GM23338 (cell line): ENCODE measurements at regions not wholly inside any gene's neighbourhood (a gene's known extent, or its start where the extent isn't known, plus 50 kb on each side); places are given as distances from the start of the nearest gene placed in this dataset.

ENCODE experiments used
- ATAC-seq: fragments of 200-7000 bp; cut with Tn5 transposase; 3 replicates; pipeline ENCODE4 v1.9.1; 2020
- DNase-seq: peaks from one replicate; pipeline ENCODE4 v3.0.0-alpha.2; 2015; ENCODE audit warnings: low spot score
- H2AFZ ChIP-seq: fragments of 200-600 bp; sonication (generic); 2 replicates; pipeline ENCODE4 v1.8.0; 2016; ENCODE audit warnings: antibody characterized with exemption, mild to moderate bottlenecking, moderate library complexity
- H3F3A ChIP-seq: fragments of 200-600 bp; sonication (generic); replicated peaks from 2 replicates; pipeline ENCODE4 v1.8.0; 2017; ENCODE audit warnings: antibody characterized with exemption, mixed run types, low read depth
- H3K27ac ChIP-seq: fragments of 200-600 bp; sonication (generic); 2 replicates; pipeline ENCODE4 v1.6.1; 2016; ENCODE audit warnings: low read depth
- H3K27me3 ChIP-seq: fragments of 200-600 bp; sonication (generic); 2 replicates; pipeline ENCODE4 v1.8.0; 2016; ENCODE audit warnings: mild to moderate bottlenecking, mixed run types, moderate library complexity; ENCODE audit not compliant: insufficient read depth
- H3K36me3 ChIP-seq: fragments of 200-600 bp; sonication (generic); 2 replicates; pipeline ENCODE4 v1.8.0; 2016; ENCODE audit warnings: mild to moderate bottlenecking; ENCODE audit not compliant: insufficient read depth
- H3K4me1 ChIP-seq: fragments of 200-600 bp; sonication (generic); 2 replicates; pipeline ENCODE4 v1.8.0; 2016; ENCODE audit warnings: mild to moderate bottlenecking, moderate library complexity; ENCODE audit not compliant: insufficient read depth
- H3K4me2 ChIP-seq: fragments of 200-600 bp; sonication (generic); 2 replicates; pipeline ENCODE4 v1.7.1; 2017; ENCODE audit warnings: mixed run types
- H3K4me3 ChIP-seq: fragments of 200-600 bp; sonication (generic); 2 replicates; pipeline ENCODE4 v1.6.1; 2016; ENCODE audit warnings: mixed run types
- H3K79me2 ChIP-seq: fragments of 200-600 bp; sonication (generic); replicated peaks from 2 replicates; pipeline ENCODE4 v1.8.0; 2017; ENCODE audit warnings: mild to moderate bottlenecking; ENCODE audit not compliant: insufficient read depth
- H3K9me2 ChIP-seq: fragments of 200-600 bp; sonication (generic); 2 replicates; pipeline ENCODE4 v1.8.0; 2017; ENCODE audit not compliant: insufficient read depth
- H4K20me1 ChIP-seq: fragments of 200-600 bp; sonication (generic); replicated peaks from 2 replicates; pipeline ENCODE4 v1.8.0; 2017; ENCODE audit warnings: mild to moderate bottlenecking; ENCODE audit not compliant: insufficient read depth
- H3K27ac Mint-ChIP-seq: 2 replicates; pipeline ENCODE4 v1.8.0; 2020; ENCODE audit warnings: inconsistent platforms, mild to moderate bottlenecking, moderate library complexity, mixed read lengths
- H3K27me3 Mint-ChIP-seq: 3 replicates; pipeline ENCODE4 v1.8.0; 2022; ENCODE audit warnings: low read depth, mild to moderate bottlenecking, moderate library complexity, mixed read lengths, inconsistent platforms; ENCODE audit not compliant: insufficient read depth, poor library complexity
- H3K36me3 Mint-ChIP-seq: 3 replicates; pipeline ENCODE4 v1.8.0; 2021; ENCODE audit warnings: low read depth, mild to moderate bottlenecking, inconsistent platforms, moderate library complexity, mixed read lengths
- H3K4me1 Mint-ChIP-seq: 3 replicates; pipeline ENCODE4 v1.8.0; 2020; ENCODE audit warnings: mild to moderate bottlenecking, inconsistent platforms, mixed read lengths
- H3K4me3 Mint-ChIP-seq: 3 replicates; pipeline ENCODE4 v1.8.0; 2021; ENCODE audit warnings: moderate library complexity, mild to moderate bottlenecking, inconsistent platforms, mixed read lengths
- H3K9me3 Mint-ChIP-seq: 3 replicates; pipeline ENCODE4 v1.8.0; 2020; ENCODE audit warnings: moderate library complexity, mild to moderate bottlenecking, inconsistent platforms, mixed read lengths
- CTCF ChIP-seq, 2 experiments: fragments of 200-600 bp in 1 of 2; sonication (generic) in 1 of 2; conservative IDR thresholded peaks; 2 replicates each; pipeline versions ENCODE4 v1.5.1 to v1.6.1; 2016 to 2017; ENCODE audit warnings: antibody characterized with exemption in 2 of 2, low read depth in 2 of 2, mild to moderate bottlenecking in 2 of 2, moderate library complexity in 1 of 2
- EZH2phosphoT487 ChIP-seq: fragments of 200-600 bp; sonication (generic); IDR thresholded peaks from one replicate; pipeline ENCODE4 v1.8.1; 2018; ENCODE audit warnings: antibody characterized with exemption; ENCODE audit not compliant: unreplicated experiment
- POLR2AphosphoS5 ChIP-seq: IDR thresholded peaks from 2 replicates; pipeline ENCODE4 v1.6.1; 2016; ENCODE audit warnings: antibody characterized with exemption, low read depth
- REST ChIP-seq: IDR thresholded peaks from one replicate; pipeline ENCODE4 v1.6.1; 2018; ENCODE audit warnings: antibody characterized with exemption; ENCODE audit not compliant: unreplicated experiment
- ZNF331 ChIP-seq: fragments of 250-450 bp; sonication (Bioruptor Pico); IDR thresholded peaks from 2 replicates; pipeline ENCODE4 v1.5.0; 2020; ENCODE audit warnings: low read depth, mild to moderate bottlenecking, moderate library complexity
- TF ChIP-seq, protein P1 (sequence below): fragments of 250-450 bp; sonication (Bioruptor Pico); IDR thresholded peaks from 2 replicates; pipeline ENCODE4 v1.5.0; 2020; ENCODE audit warnings: mild to moderate bottlenecking, moderate library complexity

- H3F3A ChIP-seq = no peaks in the 10 kb centered on the region
- H3K36me3 Mint-ChIP-seq = no peaks in the 10 kb centered on the region
- no peaks in the 10 kb centered on the region for H3K27me3 ChIP-seq
- H3K4me3 Mint-ChIP-seq = no peak overlapping the region
- no peaks in the 10 kb centered on the region for H3K36me3 ChIP-seq
- no peaks in the 10 kb centered on the region for H3K9me2 ChIP-seq
- H3K79me2 ChIP-seq = no peaks in the 10 kb centered on the region
- H3K27ac Mint-ChIP-seq = no peak overlapping the region
- H3K4me1 ChIP-seq = no peaks in the 10 kb centered on the region
- H3K27ac ChIP-seq = no peak overlapping the region
- H3K27me3 Mint-ChIP-seq = peaks cover 8% of the 10 kb centered on the region
- H3K4me1 Mint-ChIP-seq = no peaks in the 10 kb centered on the region
- DNase-seq (no peak), ATAC-seq (no peak)
- H3K4me3 ChIP-seq = no peak overlapping the region
- TF ChIP-seq CTCF (conservative IDR thresholded peaks at IDR 0.05; ENCODE audit: low read depth in 2 of 2) (no peak), POLR2AphosphoS5 (no peak), ZNF331 (CRISPR knock-in tag) (no peak), REST (no peak), EZH2phosphoT487 (no peak)
- TF ChIP-seq, protein P1, sequence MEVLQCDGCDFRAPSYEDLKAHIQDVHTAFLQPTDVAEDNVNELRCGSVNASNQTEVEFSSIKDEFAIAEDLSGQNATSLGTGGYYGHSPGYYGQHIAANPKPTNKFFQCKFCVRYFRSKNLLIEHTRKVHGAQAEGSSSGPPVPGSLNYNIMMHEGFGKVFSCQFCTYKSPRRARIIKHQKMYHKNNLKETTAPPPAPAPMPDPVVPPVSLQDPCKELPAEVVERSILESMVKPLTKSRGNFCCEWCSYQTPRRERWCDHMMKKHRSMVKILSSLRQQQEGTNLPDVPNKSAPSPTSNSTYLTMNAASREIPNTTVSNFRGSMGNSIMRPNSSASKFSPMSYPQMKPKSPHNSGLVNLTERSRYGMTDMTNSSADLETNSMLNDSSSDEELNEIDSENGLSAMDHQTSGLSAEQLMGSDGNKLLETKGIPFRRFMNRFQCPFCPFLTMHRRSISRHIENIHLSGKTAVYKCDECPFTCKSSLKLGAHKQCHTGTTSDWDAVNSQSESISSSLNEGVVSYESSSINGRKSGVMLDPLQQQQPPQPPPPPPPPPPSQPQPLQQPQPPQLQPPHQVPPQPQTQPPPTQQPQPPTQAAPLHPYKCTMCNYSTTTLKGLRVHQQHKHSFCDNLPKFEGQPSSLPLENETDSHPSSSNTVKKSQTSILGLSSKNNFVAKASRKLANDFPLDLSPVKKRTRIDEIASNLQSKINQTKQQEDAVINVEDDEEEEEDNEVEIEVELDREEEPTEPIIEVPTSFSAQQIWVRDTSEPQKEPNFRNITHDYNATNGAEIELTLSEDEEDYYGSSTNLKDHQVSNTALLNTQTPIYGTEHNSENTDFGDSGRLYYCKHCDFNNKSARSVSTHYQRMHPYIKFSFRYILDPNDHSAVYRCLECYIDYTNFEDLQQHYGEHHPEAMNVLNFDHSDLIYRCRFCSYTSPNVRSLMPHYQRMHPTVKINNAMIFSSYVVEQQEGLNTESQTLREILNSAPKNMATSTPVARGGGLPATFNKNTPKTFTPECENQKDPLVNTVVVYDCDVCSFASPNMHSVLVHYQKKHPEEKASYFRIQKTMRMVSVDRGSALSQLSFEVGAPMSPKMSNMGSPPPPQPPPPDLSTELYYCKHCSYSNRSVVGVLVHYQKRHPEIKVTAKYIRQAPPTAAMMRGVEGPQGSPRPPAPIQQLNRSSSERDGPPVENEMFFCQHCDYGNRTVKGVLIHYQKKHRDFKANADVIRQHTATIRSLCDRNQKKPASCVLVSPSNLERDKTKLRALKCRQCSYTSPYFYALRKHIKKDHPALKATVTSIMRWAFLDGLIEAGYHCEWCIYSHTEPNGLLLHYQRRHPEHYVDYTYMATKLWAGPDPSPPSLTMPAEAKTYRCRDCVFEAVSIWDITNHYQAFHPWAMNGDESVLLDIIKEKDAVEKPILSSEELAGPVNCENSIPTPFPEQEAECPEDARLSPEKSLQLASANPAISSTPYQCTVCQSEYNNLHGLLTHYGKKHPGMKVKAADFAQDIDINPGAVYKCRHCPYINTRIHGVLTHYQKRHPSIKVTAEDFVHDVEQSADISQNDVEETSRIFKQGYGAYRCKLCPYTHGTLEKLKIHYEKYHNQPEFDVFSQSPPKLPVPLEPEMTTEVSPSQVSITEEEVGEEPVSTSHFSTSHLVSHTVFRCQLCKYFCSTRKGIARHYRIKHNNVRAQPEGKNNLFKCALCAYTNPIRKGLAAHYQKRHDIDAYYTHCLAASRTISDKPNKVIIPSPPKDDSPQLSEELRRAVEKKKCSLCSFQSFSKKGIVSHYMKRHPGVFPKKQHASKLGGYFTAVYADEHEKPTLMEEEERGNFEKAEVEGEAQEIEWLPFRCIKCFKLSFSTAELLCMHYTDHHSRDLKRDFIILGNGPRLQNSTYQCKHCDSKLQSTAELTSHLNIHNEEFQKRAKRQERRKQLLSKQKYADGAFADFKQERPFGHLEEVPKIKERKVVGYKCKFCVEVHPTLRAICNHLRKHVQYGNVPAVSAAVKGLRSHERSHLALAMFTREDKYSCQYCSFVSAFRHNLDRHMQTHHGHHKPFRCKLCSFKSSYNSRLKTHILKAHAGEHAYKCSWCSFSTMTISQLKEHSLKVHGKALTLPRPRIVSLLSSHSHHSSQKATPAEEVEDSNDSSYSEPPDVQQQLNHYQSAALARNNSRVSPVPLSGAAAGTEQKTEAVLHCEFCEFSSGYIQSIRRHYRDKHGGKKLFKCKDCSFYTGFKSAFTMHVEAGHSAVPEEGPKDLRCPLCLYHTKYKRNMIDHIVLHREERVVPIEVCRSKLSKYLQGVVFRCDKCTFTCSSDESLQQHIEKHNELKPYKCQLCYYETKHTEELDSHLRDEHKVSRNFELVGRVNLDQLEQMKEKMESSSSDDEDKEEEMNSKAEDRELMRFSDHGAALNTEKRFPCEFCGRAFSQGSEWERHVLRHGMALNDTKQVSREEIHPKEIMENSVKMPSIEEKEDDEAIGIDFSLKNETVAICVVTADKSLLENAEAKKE (CRISPR knock-in tag) = no peak
- H4K20me1 ChIP-seq = no peaks in the 10 kb centered on the region
- no peak overlapping the region for H3K4me2 ChIP-seq
- 0 out of 2 replicates have a peak overlapping the region, but pooled peaks have one; percentile 18 for H2AFZ ChIP-seq
- H3K9me3 Mint-ChIP-seq = no peaks in the 10 kb centered on the region; the same call in 2 of the 3 replicates
Measured at GRCh38 chr15:31254431-31255175, 72.0 kb upstream of the KLF13 start.
